GM23248 (cell line): ENCODE measurements at regions not wholly inside any gene's neighbourhood (a gene's known extent, or its start where the extent isn't known, plus 50 kb on each side); places are given as distances from the start of the nearest gene placed in this dataset.

ENCODE experiments used
- DNase-seq: peaks from one replicate; pipeline ENCODE4 v3.0.0-alpha.2; 2015
- H2AFZ ChIP-seq: fragments of 200-600 bp; sonication (generic); 2 replicates; pipeline ENCODE4 v1.6.1; 2016; ENCODE audit warnings: antibody characterized with exemption
- H3F3A ChIP-seq: fragments of 200-600 bp; sonication (generic); 2 replicates; pipeline ENCODE4 v1.6.1; 2016; ENCODE audit warnings: mild to moderate bottlenecking, antibody characterized with exemption, mixed run types; ENCODE audit not compliant: insufficient read depth
- H3K27ac ChIP-seq: fragments of 200-600 bp; sonication (generic); 2 replicates; pipeline ENCODE4 v1.5.1; 2016; ENCODE audit warnings: mild to moderate bottlenecking
- H3K27me3 ChIP-seq: fragments of 200-600 bp; sonication (generic); replicated peaks from 2 replicates; pipeline ENCODE4 v1.6.1; 2016; ENCODE audit warnings: mild to moderate bottlenecking; ENCODE audit not compliant: insufficient read depth
- H3K36me3 ChIP-seq: fragments of 200-600 bp; sonication (generic); 2 replicates; pipeline ENCODE4 v1.6.1; 2016; ENCODE audit warnings: low read depth, mild to moderate bottlenecking
- H3K4me1 ChIP-seq: fragments of 200-600 bp; sonication (generic); 2 replicates; pipeline ENCODE4 v1.6.1; 2016; ENCODE audit warnings: mild to moderate bottlenecking; ENCODE audit not compliant: insufficient read depth
- H3K4me2 ChIP-seq: fragments of 200-600 bp; sonication (generic); one replicate; pipeline ENCODE4 v1.6.1; 2016; ENCODE audit warnings: mild to moderate bottlenecking; ENCODE audit not compliant: unreplicated experiment
- H3K4me3 ChIP-seq: fragments of 200-600 bp; sonication (generic); 2 replicates; pipeline ENCODE4 v1.5.1; 2016; ENCODE audit warnings: mild to moderate bottlenecking
- H3K79me2 ChIP-seq: fragments of 200-600 bp; sonication (generic); 2 replicates; pipeline ENCODE4 v1.6.1; 2016; ENCODE audit warnings: mild to moderate bottlenecking; ENCODE audit not compliant: insufficient read depth
- H3K9ac ChIP-seq: fragments of 200-600 bp; sonication (generic); 2 replicates; pipeline ENCODE4 v1.6.1; 2016; ENCODE audit warnings: mild to moderate bottlenecking
- H3K9me2 ChIP-seq: fragments of 200-600 bp; sonication (generic); 2 replicates; pipeline ENCODE4 v1.6.1; 2016; ENCODE audit warnings: mixed run types, mild to moderate bottlenecking, moderate library complexity; ENCODE audit not compliant: insufficient read depth
- H3K9me3 ChIP-seq: fragments of 200-600 bp; sonication (generic); one replicate; pipeline ENCODE4 v1.6.1; 2017; ENCODE audit warnings: low read depth
- H4K20me1 ChIP-seq: fragments of 200-600 bp; sonication (generic); 2 replicates; pipeline ENCODE4 v1.6.0; 2016; ENCODE audit not compliant: insufficient read depth
- EZH2 ChIP-seq: fragments of 200-600 bp; sonication (generic); IDR thresholded peaks from 2 replicates; pipeline ENCODE4 v1.6.1; 2018; ENCODE audit warnings: antibody characterized with exemption, mild to moderate bottlenecking; ENCODE audit not compliant: insufficient read depth, poor library complexity, severe bottlenecking
- EZH2phosphoT487 ChIP-seq: fragments of 200-600 bp; sonication (generic); IDR thresholded peaks from 2 replicates; pipeline ENCODE4 v1.6.1; 2018; ENCODE audit warnings: antibody characterized with exemption, moderate library complexity, mild to moderate bottlenecking, low read depth; ENCODE audit not compliant: insufficient read depth
- WGBS, 2 experiments: methylation state at CpG; one replicate each; pipeline ENCODE4 v1.1.6; 2015 to 2017; ENCODE audit warnings: low lambda C conversion rate in 2 of 2, low coverage in 1 of 2; ENCODE audit errors: missing lambda C conversion rate in 2 of 2; 5-methylcytosine and 5-hydroxymethylcytosine counted together
- in situ Hi-C: fragments of 300-500 bp; cut with MboI; formaldehyde crosslinking; loops from 2 replicates; pipeline ENCODE4 v1.15.0; 2020

GRCh38 chr6:14047151-14047740, 70.3 kb upstream of the CD83 start:
- Histone ChIP-seq H3K4me2 (no peak overlapping the region), H3F3A (no peaks in the 10 kb centered on the region), H3K27ac (no peak overlapping the region), H2AFZ (no peak overlapping the region), H3K4me3 (no peak overlapping the region), H3K79me2 (no peaks in the 10 kb centered on the region), H3K36me3 (no peaks in the 10 kb centered on the region), H3K9me2 (no peaks in the 10 kb centered on the region), H3K27me3 (no peaks in the 10 kb centered on the region), H3K9me3 (no peaks in the 10 kb centered on the region), H3K9ac (no peak overlapping the region), H3K4me1 (0 out of 2 replicates have a peak, but pooled peaks cover 3% of the 10 kb centered on the region), H4K20me1 (no peaks in the 10 kb centered on the region)
- in situ Hi-C loops: no loop called here
- TF ChIP-seq EZH2phosphoT487 (no peak), EZH2 (no peak)
- 73 to 78% methylated on average over 5 of the region's 5 CpGs for WGBS, 2 experiments
- DNase-seq: no peak

GRCh38 chr6:14048837-14049236, 68.7 kb upstream of the CD83 start:
- in situ Hi-C loops: no loop called here
- Histone ChIP-seq H3K9me3 (no peaks in the 10 kb centered on the region), H3K4me1 (peaks cover 3% of the 10 kb centered on the region; the same call in 1 of the 2 replicates), H4K20me1 (no peaks in the 10 kb centered on the region), H3K9me2 (no peaks in the 10 kb centered on the region), H3K4me2 (no peak overlapping the region), H3K79me2 (no peaks in the 10 kb centered on the region), H3K9ac (no peak overlapping the region), H3K36me3 (no peaks in the 10 kb centered on the region), H2AFZ (no peak overlapping the region), H3K27ac (no peak overlapping the region), H3K27me3 (no peaks in the 10 kb centered on the region), H3K4me3 (no peak overlapping the region), H3F3A (peaks cover 3% of the 10 kb centered on the region; the same call in 1 of the 2 replicates)
- TF ChIP-seq EZH2phosphoT487 (no peak), EZH2 (no peak)
- no peak for DNase-seq
- WGBS, 2 experiments: 54 to 64% methylated on average over 3 of the region's 3 CpGs

GRCh38 chr6:14051355-14051754, 66.2 kb upstream of the CD83 start:
- WGBS, 2 experiments: 66% methylated on average over 2 of the region's 2 CpGs
- Histone ChIP-seq H3K27me3 (no peaks in the 10 kb centered on the region), H3K9me2 (no peaks in the 10 kb centered on the region), H3K36me3 (no peaks in the 10 kb centered on the region), H3K27ac (no peak overlapping the region), H3K9ac (no peak overlapping the region), H3K4me2 (no peak overlapping the region), H3K9me3 (no peaks in the 10 kb centered on the region), H3F3A (peaks cover 8% of the 10 kb centered on the region), H4K20me1 (no peaks in the 10 kb centered on the region), H3K4me3 (no peak overlapping the region), H3K79me2 (no peaks in the 10 kb centered on the region), H3K4me1 (peaks cover 4% of the 10 kb centered on the region; the same call in 1 of the 2 replicates), H2AFZ (no peak overlapping the region)
- no peak for TF ChIP-seq EZH2
- no peak for TF ChIP-seq EZH2phosphoT487
- DNase-seq: no peak
- in situ Hi-C loops: no loop called here

GRCh38 chr6:14053811-14054210, 63.8 kb upstream of the CD83 start:
- H2AFZ ChIP-seq: no peak overlapping the region
- H3K9me3 ChIP-seq: no peaks in the 10 kb centered on the region
- H3K9ac ChIP-seq: no peak overlapping the region
- H3K79me2 ChIP-seq: no peaks in the 10 kb centered on the region
- no peak overlapping the region for H3K4me2 ChIP-seq
- peaks cover 8% of the 10 kb centered on the region for H3F3A ChIP-seq
- H3K27me3 ChIP-seq: no peaks in the 10 kb centered on the region
- in situ Hi-C loops: no loop called here
- H3K27ac ChIP-seq: no peak overlapping the region
- DNase-seq: peak; percentile 76
- no peak overlapping the region for H3K4me3 ChIP-seq
- peaks cover 3% of the 10 kb centered on the region; the same call in 1 of the 2 replicates for H3K4me1 ChIP-seq
- TF ChIP-seq EZH2: no peak
- no peak for TF ChIP-seq EZH2phosphoT487
- WGBS, 2 experiments: 11 to 12% methylated on average over 2 of the region's 2 CpGs
- H4K20me1 ChIP-seq: no peaks in the 10 kb centered on the region
- H3K36me3 ChIP-seq: no peaks in the 10 kb centered on the region
- H3K9me2 ChIP-seq: no peaks in the 10 kb centered on the region
